Thoracic aorta (tissue), 2 donors: ENCODE measurements at regions not wholly inside any gene's neighbourhood (a gene's known extent, or its start where the extent isn't known, plus 50 kb on each side); places are given as distances from the start of the nearest gene placed in this dataset.
A peak's percentile ranks its signal among the peaks of the same experiment; 100 is the strongest.

ENCODE experiments used
- ATAC-seq: fragments of 150-250 bp; one replicate; pipeline ENCODE4 v1.8.0; 2017; ENCODE audit warnings: low read depth; ENCODE audit not compliant: insufficient number of reproducible peaks, low FRiP score
- DNase-seq: peaks from one replicate; pipeline ENCODE4 v3.0.0-alpha.2; 2020; ENCODE audit warnings: low spot score
- H3K27ac ChIP-seq, 2 donors: fragments of 200-600 bp; sonication (generic); 1 replicate in 1 of 2; 2 replicates in 1 of 2; pipeline ENCODE4 v1.5.1; 2016; ENCODE audit warnings: mild to moderate bottlenecking in 2 of 2, moderate library complexity in 2 of 2
- H3K27me3 ChIP-seq: fragments of 200-600 bp; sonication (generic); replicated peaks from 2 replicates; pipeline ENCODE4 v1.6.0; 2016; ENCODE audit warnings: mild to moderate bottlenecking; ENCODE audit not compliant: insufficient read depth
- H3K36me3 ChIP-seq: fragments of 200-600 bp; sonication (generic); one replicate; pipeline ENCODE4 v1.5.1; 2016
- H3K4me1 ChIP-seq, 2 donors: fragments of 200-600 bp; sonication (generic); 1 replicate in 1 of 2; 2 replicates in 1 of 2; pipeline versions ENCODE4 v1.5.1 to v1.6.0; 2016; ENCODE audit warnings: low read depth in 2 of 2, mild to moderate bottlenecking in 1 of 2; ENCODE audit not compliant: control insufficient read depth in 1 of 2
- H3K4me3 ChIP-seq: fragments of 200-600 bp; sonication (generic); 2 replicates; pipeline ENCODE4 v1.5.1; 2016; ENCODE audit warnings: mild to moderate bottlenecking
- H3K9me3 ChIP-seq: fragments of 200-600 bp; sonication (generic); 2 replicates; pipeline ENCODE4 v1.5.1; 2016
- TF ChIP-seq, protein P1 (sequence below): fragments of 200-600 bp; sonication (generic); IDR thresholded peaks from one replicate; pipeline ENCODE4 v1.5.1; 2019; ENCODE audit warnings: antibody characterized with exemption

DNA sequence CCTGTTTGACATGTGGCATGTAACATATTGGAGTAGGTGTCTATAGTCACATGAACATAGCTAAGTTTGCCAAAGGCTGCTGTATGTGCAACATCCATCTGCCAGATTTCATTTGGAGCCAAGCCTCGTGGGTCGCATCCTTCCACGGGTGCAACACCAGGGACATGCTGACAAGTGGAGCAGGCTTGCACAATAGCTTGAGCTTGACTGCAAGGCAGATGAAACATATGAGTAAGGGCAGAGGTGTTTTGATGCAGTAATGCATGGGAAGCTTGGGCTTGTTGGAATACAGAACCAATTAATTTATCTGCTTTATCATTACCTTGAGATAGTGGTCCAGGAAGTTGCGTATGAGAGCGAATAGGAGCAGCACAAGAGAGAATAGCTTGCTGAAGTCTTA is 74.1 kb upstream of the BTN3A2 start:
- DNase-seq (no peak), ATAC-seq (no peak)
- TF ChIP-seq, protein P1, sequence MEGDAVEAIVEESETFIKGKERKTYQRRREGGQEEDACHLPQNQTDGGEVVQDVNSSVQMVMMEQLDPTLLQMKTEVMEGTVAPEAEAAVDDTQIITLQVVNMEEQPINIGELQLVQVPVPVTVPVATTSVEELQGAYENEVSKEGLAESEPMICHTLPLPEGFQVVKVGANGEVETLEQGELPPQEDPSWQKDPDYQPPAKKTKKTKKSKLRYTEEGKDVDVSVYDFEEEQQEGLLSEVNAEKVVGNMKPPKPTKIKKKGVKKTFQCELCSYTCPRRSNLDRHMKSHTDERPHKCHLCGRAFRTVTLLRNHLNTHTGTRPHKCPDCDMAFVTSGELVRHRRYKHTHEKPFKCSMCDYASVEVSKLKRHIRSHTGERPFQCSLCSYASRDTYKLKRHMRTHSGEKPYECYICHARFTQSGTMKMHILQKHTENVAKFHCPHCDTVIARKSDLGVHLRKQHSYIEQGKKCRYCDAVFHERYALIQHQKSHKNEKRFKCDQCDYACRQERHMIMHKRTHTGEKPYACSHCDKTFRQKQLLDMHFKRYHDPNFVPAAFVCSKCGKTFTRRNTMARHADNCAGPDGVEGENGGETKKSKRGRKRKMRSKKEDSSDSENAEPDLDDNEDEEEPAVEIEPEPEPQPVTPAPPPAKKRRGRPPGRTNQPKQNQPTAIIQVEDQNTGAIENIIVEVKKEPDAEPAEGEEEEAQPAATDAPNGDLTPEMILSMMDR = no peak
- Histone ChIP-seq H3K36me3 (no peaks in the 10 kb centered on the region), H3K9me3 (no peaks in the 10 kb centered on the region), H3K27me3 (no peaks in the 10 kb centered on the region), H3K4me1 (no peaks in the 10 kb centered on the region), H3K27ac (no peak overlapping the region), H3K4me3 (no peak overlapping the region)

DNA sequence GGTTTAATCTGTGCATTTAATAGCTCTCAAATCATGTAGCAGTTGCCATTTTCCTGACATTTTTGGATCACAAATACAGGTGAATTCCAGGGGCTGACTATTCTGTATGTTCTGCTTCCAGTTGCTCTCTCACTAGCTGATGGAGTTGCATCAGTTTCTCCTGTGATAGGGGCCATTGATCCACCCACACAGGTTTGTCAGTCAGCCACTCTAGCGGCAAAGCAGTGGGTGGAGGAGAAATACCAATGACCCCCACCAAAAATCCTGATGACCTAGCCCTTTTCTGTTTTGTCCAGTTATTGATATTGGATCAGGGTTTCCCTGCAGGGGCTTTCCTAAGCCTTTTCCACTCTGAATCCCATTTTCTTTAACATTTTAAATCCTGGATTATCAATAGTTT is 72.3 kb upstream of the BTN3A2 start:
- no peaks in the 10 kb centered on the region for H3K27me3 ChIP-seq
- H3K4me3 ChIP-seq = no peak overlapping the region
- DNase-seq (no peak), ATAC-seq (no peak)
- TF ChIP-seq, protein P1 = no peak
- H3K4me1 ChIP-seq = no peaks in the 10 kb centered on the region
- no peak overlapping the region for H3K27ac ChIP-seq
- no peaks in the 10 kb centered on the region for H3K36me3 ChIP-seq
- H3K9me3 ChIP-seq = no peaks in the 10 kb centered on the region

- DNase-seq (no peak), ATAC-seq (no peak)
- Histone ChIP-seq H3K36me3 (no peaks in the 10 kb centered on the region), H3K4me3 (no peak overlapping the region), H3K27me3 (no peaks in the 10 kb centered on the region), H3K9me3 (no peaks in the 10 kb centered on the region), H3K4me1 (no peaks in the 10 kb centered on the region), H3K27ac (no peak overlapping the region)
- TF ChIP-seq, protein P1 = no peak
Observed at GRCh38 chr6:26294302-26294701, 70.7 kb upstream of the BTN3A2 start.

GRCh38 chr6:26295691-26296555 is 69.1 kb upstream of the BTN3A2 start:
- Histone ChIP-seq H3K4me3 (peak overlapping the region; percentile 10), H3K4me1 (no peaks in the 10 kb centered on the region), H3K27me3 (no peaks in the 10 kb centered on the region), H3K9me3 (no peaks in the 10 kb centered on the region), H3K36me3 (no peaks in the 10 kb centered on the region), H3K27ac (no peak overlapping the region)
- DNase-seq (no peak), ATAC-seq (no peak)
- TF ChIP-seq, protein P1 = no peak

GRCh38 chr6:26296556-26296856 is 68.5 kb upstream of the BTN3A2 start:
- Histone ChIP-seq H3K36me3 (no peaks in the 10 kb centered on the region), H3K4me1 (no peaks in the 10 kb centered on the region), H3K4me3 (no peak overlapping the region), H3K27ac (no peak overlapping the region), H3K9me3 (no peaks in the 10 kb centered on the region), H3K27me3 (no peaks in the 10 kb centered on the region)
- TF ChIP-seq, protein P1 = no peak
- no peak for ATAC-seq
- no peak for DNase-seq
